HG03175 (cell line): ENCODE measurements at regions not wholly inside any gene's neighbourhood (a gene's known extent, or its start where the extent isn't known, plus 50 kb on each side); places are given as distances from the start of the nearest gene placed in this dataset.

Source experiments
- ATAC-seq: cut with Tn5 transposase; IDR thresholded peaks from one replicate; pipeline ENCODE4 v1.9.1; 2021; ENCODE audit warnings: mild to moderate bottlenecking, moderate library complexity; ENCODE audit not compliant: unreplicated experiment

- no peak for ATAC-seq
Observed at GRCh38 chr1:232291261-232291660, 338.7 kb downstream of the SIPA1L2 start.

GRCh38 chr1:232290570-232290969 is 339.4 kb downstream of the SIPA1L2 start:
- no peak for ATAC-seq

GRCh38 chr1:232287676-232288569 is 342.0 kb downstream of the SIPA1L2 start:
- ATAC-seq = no peak

GRCh38 chr1:232285138-232285537 is 344.8 kb downstream of the SIPA1L2 start:
- no peak for ATAC-seq

- no peak for ATAC-seq
Observed at GRCh38 chr1:232283864-232284263, 346.1 kb downstream of the SIPA1L2 start.

- no peak for ATAC-seq
Observed at GRCh38 chr1:232282498-232282897, 347.4 kb downstream of the SIPA1L2 start.

- no peak for ATAC-seq
Observed at GRCh38 chr1:232280910-232281309, 349.0 kb downstream of the SIPA1L2 start.

GRCh38 chr1:232279909-232280400 is 350.0 kb downstream of the SIPA1L2 start:
- ATAC-seq = no peak

GRCh38 chr1:232278925-232279324 is 351.0 kb downstream of the SIPA1L2 start:
- ATAC-seq = no peak

- no peak for ATAC-seq
Observed at GRCh38 chr1:232276651-232277050, 353.3 kb downstream of the SIPA1L2 start.

- ATAC-seq = no peak
Observed at GRCh38 chr1:232274999-232275710, 354.8 kb downstream of the SIPA1L2 start.

- no peak for ATAC-seq
Observed at GRCh38 chr1:232274236-232274855, 355.6 kb downstream of the SIPA1L2 start.

- ATAC-seq = no peak
Observed at GRCh38 chr1:232273011-232273410, 356.9 kb downstream of the SIPA1L2 start.

- no peak for ATAC-seq
Observed at GRCh38 chr1:232271991-232272589, 357.8 kb downstream of the SIPA1L2 start.

- ATAC-seq = no peak
Observed at GRCh38 chr1:232271299-232271698, 358.6 kb downstream of the SIPA1L2 start.

- ATAC-seq = no peak
Observed at GRCh38 chr1:232269988-232270387, 359.9 kb downstream of the SIPA1L2 start.

GRCh38 chr1:232267837-232268598 is 361.9 kb downstream of the SIPA1L2 start:
- ATAC-seq = no peak

- ATAC-seq = no peak
Observed at GRCh38 chr1:232267092-232267836, 362.7 kb downstream of the SIPA1L2 start.

GRCh38 chr1:232263452-232263851 is 366.5 kb downstream of the SIPA1L2 start:
- no peak for ATAC-seq

- ATAC-seq = no peak
Observed at GRCh38 chr1:232262991-232263390, 366.9 kb downstream of the SIPA1L2 start.
